ENCODE measurements at regions not wholly inside any gene's neighbourhood (a gene's known extent, or its start where the extent isn't known, plus 50 kb on each side); places are given as distances from the start of the nearest gene placed in this dataset.

DNA sequence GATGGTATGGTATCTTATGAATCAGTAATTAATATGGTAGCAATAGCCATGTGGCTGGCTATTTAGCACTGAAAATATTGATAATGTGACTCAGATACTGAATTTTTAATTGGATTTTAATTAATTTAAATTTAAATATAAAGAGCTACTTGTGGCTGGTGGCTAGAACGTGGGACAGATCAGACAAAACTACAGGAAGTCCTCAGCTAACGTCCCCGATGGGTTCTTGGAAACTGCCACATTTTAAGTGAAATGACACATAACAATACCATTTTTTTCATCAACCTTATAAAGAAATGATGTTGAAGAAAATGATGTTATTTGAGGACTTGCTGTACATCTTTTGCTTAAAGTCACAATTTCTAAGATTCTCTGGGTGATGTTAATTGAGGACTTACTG, 138.1 kb upstream of the FLRT2 start:
- H3K9me3 ChIP-seq = no peaks in the 10 kb centered on the region
- H3K4me3 ChIP-seq = no peak overlapping the region
- no peak overlapping the region for H3K4me2 ChIP-seq
- ChIA-PET POLR2A (no interaction called here), CTCF (no interaction called here)
- ATAC-seq (no peak), FAIRE-seq (no peak), DNase-seq (ENCODE audit: low read depth in 1 of 2, low spot score in 1 of 2) (no peak)
- TF ChIP-seq NR3C1 (IDR thresholded peaks at IDR 0.05) (no peak), SMC3 (IDR thresholded peaks at IDR 0.05) (no peak), HOXB13 (CRISPR knock-in tag; IDR thresholded peaks at IDR 0.05; ENCODE audit: low read depth) (no peak), ZC3H11A (IDR thresholded peaks at IDR 0.05) (no peak)
- TF ChIP-seq, protein P1, sequence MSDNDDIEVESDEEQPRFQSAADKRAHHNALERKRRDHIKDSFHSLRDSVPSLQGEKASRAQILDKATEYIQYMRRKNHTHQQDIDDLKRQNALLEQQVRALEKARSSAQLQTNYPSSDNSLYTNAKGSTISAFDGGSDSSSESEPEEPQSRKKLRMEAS (IDR thresholded peaks at IDR 0.05) = no peak
- WGBS (ENCODE audit: missing lambda C conversion rate) = 60% methylated on average over 3 of the region's 3 CpGs
- no peaks in the 10 kb centered on the region for H3K4me1 ChIP-seq
- H3K27ac ChIP-seq = no peak overlapping the region

DNA sequence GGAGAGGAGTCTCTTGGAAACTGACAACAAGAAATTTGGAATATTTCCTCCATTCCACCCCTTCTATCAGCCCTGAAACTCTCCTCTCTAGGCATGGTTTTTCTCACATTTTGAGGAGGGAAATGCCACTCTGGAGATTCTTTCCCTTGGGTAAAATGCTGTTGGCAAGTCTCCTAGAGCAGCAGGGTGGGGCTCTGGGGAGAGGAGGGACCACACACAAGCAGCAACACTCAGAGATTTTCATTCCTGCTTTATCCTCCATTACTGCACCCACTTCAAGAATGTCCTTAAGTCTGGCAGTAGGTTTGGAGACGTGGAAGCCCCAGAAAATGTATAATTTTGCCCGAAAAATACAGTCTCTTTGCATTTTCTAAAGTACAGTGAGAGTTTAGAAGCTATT, 130.8 kb upstream of the FLRT2 start:
- Histone ChIP-seq H3K4me1 (no peaks in the 10 kb centered on the region), H3K27ac (no peak overlapping the region), H3K4me2 (no peak overlapping the region), H3K4me3 (no peak overlapping the region), H3K9me3 (no peaks in the 10 kb centered on the region)
- 45% methylated on average over 2 of the region's 2 CpGs for WGBS (ENCODE audit: missing lambda C conversion rate)
- ChIA-PET POLR2A (no interaction called here), CTCF (interaction anchor here (1.2 kb wide), 1 partner anchor 12 kb away, joined by 4 read pairs; no protein-coding TSS in a partner anchor)
- DNase-seq (ENCODE audit: low read depth in 1 of 2, low spot score in 1 of 2) (no peak), FAIRE-seq (no peak), ATAC-seq (no peak)
- TF ChIP-seq PHF8 (IDR thresholded peaks at IDR 0.05; ENCODE audit: borderline replicate concordance, low read depth) = no peak
- no peak for TF ChIP-seq ZSCAN20 (CRISPR knock-in tag; IDR thresholded peaks at IDR 0.05)
- TF ChIP-seq, protein P2, sequence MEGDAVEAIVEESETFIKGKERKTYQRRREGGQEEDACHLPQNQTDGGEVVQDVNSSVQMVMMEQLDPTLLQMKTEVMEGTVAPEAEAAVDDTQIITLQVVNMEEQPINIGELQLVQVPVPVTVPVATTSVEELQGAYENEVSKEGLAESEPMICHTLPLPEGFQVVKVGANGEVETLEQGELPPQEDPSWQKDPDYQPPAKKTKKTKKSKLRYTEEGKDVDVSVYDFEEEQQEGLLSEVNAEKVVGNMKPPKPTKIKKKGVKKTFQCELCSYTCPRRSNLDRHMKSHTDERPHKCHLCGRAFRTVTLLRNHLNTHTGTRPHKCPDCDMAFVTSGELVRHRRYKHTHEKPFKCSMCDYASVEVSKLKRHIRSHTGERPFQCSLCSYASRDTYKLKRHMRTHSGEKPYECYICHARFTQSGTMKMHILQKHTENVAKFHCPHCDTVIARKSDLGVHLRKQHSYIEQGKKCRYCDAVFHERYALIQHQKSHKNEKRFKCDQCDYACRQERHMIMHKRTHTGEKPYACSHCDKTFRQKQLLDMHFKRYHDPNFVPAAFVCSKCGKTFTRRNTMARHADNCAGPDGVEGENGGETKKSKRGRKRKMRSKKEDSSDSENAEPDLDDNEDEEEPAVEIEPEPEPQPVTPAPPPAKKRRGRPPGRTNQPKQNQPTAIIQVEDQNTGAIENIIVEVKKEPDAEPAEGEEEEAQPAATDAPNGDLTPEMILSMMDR (IDR thresholded peaks at IDR 0.05) = no peak
- TF ChIP-seq, protein P3, sequence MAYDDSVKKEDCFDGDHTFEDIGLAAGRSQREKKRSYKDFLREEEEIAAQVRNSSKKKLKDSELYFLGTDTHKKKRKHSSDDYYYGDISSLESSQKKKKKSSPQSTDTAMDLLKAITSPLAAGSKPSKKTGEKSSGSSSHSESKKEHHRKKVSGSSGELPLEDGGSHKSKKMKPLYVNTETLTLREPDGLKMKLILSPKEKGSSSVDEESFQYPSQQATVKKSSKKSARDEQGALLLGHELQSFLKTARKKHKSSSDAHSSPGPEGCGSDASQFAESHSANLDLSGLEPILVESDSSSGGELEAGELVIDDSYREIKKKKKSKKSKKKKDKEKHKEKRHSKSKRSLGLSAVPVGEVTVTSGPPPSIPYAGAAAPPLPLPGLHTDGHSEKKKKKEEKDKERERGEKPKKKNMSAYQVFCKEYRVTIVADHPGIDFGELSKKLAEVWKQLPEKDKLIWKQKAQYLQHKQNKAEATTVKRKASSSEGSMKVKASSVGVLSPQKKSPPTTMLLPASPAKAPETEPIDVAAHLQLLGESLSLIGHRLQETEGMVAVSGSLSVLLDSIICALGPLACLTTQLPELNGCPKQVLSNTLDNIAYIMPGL (CRISPR knock-in tag; IDR thresholded peaks at IDR 0.05; ENCODE audit: borderline replicate concordance) = no peak
- no peak for TF ChIP-seq HEYL (CRISPR knock-in tag; IDR thresholded peaks at IDR 0.05)
- no peak for TF ChIP-seq MAZ (IDR thresholded peaks at IDR 0.05; ENCODE audit: borderline replicate concordance, low read depth, low read length)
- TF ChIP-seq RARB (CRISPR knock-in tag; IDR thresholded peaks at IDR 0.05) = no peak
- no peak for TF ChIP-seq EHMT2 (IDR thresholded peaks at IDR 0.05; ENCODE audit: low read depth)
- TF ChIP-seq FOSB (CRISPR knock-in tag; IDR thresholded peaks at IDR 0.05) = no peak
- no peak for TF ChIP-seq RNF2 (IDR thresholded peaks at IDR 0.05; ENCODE audit: borderline replicate concordance, low read depth)
- TF ChIP-seq KDM5A (IDR thresholded peaks at IDR 0.05) = no peak
- no peak for TF ChIP-seq EP300 (IDR thresholded peaks at IDR 0.05)
- TF ChIP-seq CEBPB (IDR thresholded peaks at IDR 0.05) = no peak
- TF ChIP-seq, protein P4, sequence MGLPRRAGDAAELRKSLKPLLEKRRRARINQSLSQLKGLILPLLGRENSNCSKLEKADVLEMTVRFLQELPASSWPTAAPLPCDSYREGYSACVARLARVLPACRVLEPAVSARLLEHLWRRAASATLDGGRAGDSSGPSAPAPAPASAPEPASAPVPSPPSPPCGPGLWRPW (IDR thresholded peaks at IDR 0.05) = no peak
- TF ChIP-seq RAD21 (conservative IDR thresholded peaks at IDR 0.05 in 1 of 2, IDR thresholded peaks at IDR 0.05 in 1 of 2) = no peak
- no peak for TF ChIP-seq HDAC2 (IDR thresholded peaks at IDR 0.05)

DNA sequence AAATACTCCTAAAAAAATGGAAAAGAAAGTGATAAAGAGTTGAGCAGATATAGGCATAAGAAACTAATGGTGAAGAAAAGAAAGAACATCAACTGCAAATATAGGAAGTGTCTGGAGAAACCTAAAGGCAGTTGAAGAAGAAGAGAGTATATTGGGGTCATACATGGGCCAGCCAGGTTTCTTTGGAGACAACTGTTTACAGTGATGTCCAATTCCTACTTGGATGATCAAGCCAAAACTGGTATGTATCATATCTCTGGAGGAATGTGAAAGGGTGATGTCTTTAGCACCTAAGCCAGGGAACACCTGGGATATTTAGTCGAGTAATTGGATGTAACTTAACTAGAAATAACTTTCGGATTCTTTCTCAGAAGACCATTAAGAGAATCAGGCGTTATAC, 129.3 kb upstream of the FLRT2 start:
- no peak for FAIRE-seq
- CTCF ChIA-PET = interaction anchor here (1.2 to 1.8 kb wide), 2 partner anchors 13 to 128 kb away, joined by 4 to 6 read pairs; no protein-coding TSS in a partner anchor
- WGBS (ENCODE audit: missing lambda C conversion rate) = 53% methylated on average over 3 of the region's 3 CpGs
- TF ChIP-seq FOSB (CRISPR knock-in tag; IDR thresholded peaks at IDR 0.05) (no peak), CEBPB (IDR thresholded peaks at IDR 0.05) (no peak), SMC3 (IDR thresholded peaks at IDR 0.05) (no peak), NR3C1 (IDR thresholded peaks at IDR 0.05) (no peak), TFCP2L1 (CRISPR knock-in tag; IDR thresholded peaks at IDR 0.05) (no peak), HOXB13 (CRISPR knock-in tag; IDR thresholded peaks at IDR 0.05; ENCODE audit: low read depth) (no peak), HDAC2 (IDR thresholded peaks at IDR 0.05) (no peak), EP300 (IDR thresholded peaks at IDR 0.05) (no peak), RARB (CRISPR knock-in tag; IDR thresholded peaks at IDR 0.05) (no peak)
- TF ChIP-seq, protein P5, sequence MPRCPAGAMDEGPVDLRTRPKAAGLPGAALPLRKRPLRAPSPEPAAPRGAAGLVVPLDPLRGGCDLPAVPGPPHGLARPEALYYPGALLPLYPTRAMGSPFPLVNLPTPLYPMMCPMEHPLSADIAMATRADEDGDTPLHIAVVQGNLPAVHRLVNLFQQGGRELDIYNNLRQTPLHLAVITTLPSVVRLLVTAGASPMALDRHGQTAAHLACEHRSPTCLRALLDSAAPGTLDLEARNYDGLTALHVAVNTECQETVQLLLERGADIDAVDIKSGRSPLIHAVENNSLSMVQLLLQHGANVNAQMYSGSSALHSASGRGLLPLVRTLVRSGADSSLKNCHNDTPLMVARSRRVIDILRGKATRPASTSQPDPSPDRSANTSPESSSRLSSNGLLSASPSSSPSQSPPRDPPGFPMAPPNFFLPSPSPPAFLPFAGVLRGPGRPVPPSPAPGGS (IDR thresholded peaks at IDR 0.05) = no peak
- TF ChIP-seq, protein P6, sequence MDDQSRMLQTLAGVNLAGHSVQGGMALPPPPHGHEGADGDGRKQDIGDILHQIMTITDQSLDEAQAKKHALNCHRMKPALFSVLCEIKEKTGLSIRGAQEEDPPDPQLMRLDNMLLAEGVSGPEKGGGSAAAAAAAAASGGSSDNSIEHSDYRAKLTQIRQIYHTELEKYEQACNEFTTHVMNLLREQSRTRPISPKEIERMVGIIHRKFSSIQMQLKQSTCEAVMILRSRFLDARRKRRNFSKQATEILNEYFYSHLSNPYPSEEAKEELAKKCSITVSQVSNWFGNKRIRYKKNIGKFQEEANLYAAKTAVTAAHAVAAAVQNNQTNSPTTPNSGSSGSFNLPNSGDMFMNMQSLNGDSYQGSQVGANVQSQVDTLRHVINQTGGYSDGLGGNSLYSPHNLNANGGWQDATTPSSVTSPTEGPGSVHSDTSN (IDR thresholded peaks at IDR 0.05) = no peak
- TF ChIP-seq, protein P7, sequence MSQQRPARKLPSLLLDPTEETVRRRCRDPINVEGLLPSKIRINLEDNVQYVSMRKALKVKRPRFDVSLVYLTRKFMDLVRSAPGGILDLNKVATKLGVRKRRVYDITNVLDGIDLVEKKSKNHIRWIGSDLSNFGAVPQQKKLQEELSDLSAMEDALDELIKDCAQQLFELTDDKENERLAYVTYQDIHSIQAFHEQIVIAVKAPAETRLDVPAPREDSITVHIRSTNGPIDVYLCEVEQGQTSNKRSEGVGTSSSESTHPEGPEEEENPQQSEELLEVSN (IDR thresholded peaks at IDR 0.05; ENCODE audit: borderline replicate concordance, low read depth) = no peak
- TF ChIP-seq, protein P3 (CRISPR knock-in tag; IDR thresholded peaks at IDR 0.05; ENCODE audit: borderline replicate concordance) = no peak

More for the DNA sequence above, 129.3 kb upstream of the FLRT2 start:
- Histone ChIP-seq H3K4me1 (no peaks in the 10 kb centered on the region), H3K4me3 (no peak overlapping the region), H3K4me2 (no peak overlapping the region), H3K9me3 (no peaks in the 10 kb centered on the region), H3K27ac (no peak overlapping the region)
- POLR2A ChIA-PET = no interaction called here
- DNase-seq (ENCODE audit: low read depth in 1 of 2, low spot score in 1 of 2) = no peak
- no peak for ATAC-seq
